ENCODE measurements at regions not wholly inside any gene's neighbourhood (a gene's known extent, or its start where the extent isn't known, plus 50 kb on each side); places are given as distances from the start of the nearest gene placed in this dataset.
A peak's percentile ranks its signal among the peaks of the same experiment; 100 is the strongest.

DNA sequence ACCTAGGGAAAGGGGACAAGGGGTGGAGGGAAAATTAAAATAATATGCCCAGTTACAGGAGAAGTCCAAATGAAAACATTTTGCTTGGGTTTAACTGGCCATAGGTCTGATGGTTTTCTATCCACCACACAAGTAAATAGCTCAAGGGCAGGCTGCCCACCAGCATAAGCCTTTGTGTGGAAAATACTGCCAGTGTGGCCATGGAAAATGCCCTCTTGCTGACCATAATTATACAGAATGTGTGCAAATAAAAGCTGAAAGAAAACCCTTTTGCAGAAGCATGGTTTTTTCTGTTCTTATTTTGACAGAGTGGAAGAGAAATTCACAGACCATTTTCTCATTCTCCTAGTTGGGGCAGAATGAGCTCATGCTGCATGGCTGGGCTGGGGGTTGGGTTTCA is 111.3 kb upstream of the SIX2 start:
- Histone ChIP-seq H3K36me3 (ENCODE audit: control insufficient read depth in 2 of 2, insufficient read depth in 1 of 2, low read length in 2 of 2) (no peaks in the 10 kb centered on the region), H3K4me3 (ENCODE audit: low read depth, low read length) (no peak overlapping the region), H3K27ac (ENCODE audit: extremely low read depth, low read depth, low read length) (no peak overlapping the region), H3K4me1 (ENCODE audit: control insufficient read depth, insufficient read depth, low read length) (peaks cover 20% of the 10 kb centered on the region), H3K9me3 (ENCODE audit: control insufficient read depth, insufficient read depth, low read depth, low read length) (no peaks in the 10 kb centered on the region)
- CTCF ChIA-PET: no interaction called here
- TF ChIP-seq, protein P1, sequence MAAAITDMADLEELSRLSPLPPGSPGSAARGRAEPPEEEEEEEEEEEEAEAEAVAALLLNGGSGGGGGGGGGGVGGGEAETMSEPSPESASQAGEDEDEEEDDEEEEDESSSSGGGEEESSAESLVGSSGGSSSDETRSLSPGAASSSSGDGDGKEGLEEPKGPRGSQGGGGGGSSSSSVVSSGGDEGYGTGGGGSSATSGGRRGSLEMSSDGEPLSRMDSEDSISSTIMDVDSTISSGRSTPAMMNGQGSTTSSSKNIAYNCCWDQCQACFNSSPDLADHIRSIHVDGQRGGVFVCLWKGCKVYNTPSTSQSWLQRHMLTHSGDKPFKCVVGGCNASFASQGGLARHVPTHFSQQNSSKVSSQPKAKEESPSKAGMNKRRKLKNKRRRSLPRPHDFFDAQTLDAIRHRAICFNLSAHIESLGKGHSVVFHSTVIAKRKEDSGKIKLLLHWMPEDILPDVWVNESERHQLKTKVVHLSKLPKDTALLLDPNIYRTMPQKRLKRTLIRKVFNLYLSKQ (tag by site-specific recombination; IDR thresholded peaks at IDR 0.05; ENCODE audit: borderline replicate concordance): no peak
- POLR2A ChIA-PET: interaction anchor here (0.5 to 1.3 kb wide), 3 partner anchors 8 to 18 kb away, joined by 3 to 4 read pairs (median 3); no protein-coding TSS in a partner anchor

DNA sequence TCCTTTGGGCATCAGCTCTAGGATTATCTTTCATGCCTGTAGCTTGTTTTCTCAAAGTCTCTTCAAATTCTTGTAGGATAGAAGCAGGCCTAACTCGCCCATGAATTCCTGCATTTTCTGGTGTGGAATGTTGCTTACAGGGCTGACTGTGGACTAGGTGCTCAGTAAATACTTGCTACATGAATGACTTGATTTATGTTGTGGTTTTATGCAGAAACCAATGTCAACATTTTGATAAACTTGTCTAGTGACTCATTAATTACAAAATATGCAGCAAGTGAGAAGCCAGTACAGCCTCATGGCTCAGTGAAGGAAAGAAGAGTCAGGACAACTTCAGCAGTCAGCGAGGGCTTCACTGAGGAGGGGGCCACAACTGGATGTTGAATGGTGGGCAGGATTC is 110.6 kb upstream of the SIX2 start:
- POLR2A ChIA-PET: interaction anchor here (1.0 to 1.3 kb wide), 2 partner anchors 9 to 10 kb away, joined by 3 read pairs; no protein-coding TSS in a partner anchor
- Histone ChIP-seq H3K27ac (ENCODE audit: extremely low read depth, low read depth, low read length) (no peak overlapping the region), H3K4me3 (ENCODE audit: low read depth, low read length) (no peak overlapping the region), H3K9me3 (ENCODE audit: control insufficient read depth, insufficient read depth, low read depth, low read length) (no peaks in the 10 kb centered on the region), H3K36me3 (ENCODE audit: control insufficient read depth in 2 of 2, insufficient read depth in 1 of 2, low read length in 2 of 2) (no peaks in the 10 kb centered on the region), H3K4me1 (ENCODE audit: control insufficient read depth, insufficient read depth, low read length) (peaks cover 20% of the 10 kb centered on the region)
- TF ChIP-seq, protein P2, sequence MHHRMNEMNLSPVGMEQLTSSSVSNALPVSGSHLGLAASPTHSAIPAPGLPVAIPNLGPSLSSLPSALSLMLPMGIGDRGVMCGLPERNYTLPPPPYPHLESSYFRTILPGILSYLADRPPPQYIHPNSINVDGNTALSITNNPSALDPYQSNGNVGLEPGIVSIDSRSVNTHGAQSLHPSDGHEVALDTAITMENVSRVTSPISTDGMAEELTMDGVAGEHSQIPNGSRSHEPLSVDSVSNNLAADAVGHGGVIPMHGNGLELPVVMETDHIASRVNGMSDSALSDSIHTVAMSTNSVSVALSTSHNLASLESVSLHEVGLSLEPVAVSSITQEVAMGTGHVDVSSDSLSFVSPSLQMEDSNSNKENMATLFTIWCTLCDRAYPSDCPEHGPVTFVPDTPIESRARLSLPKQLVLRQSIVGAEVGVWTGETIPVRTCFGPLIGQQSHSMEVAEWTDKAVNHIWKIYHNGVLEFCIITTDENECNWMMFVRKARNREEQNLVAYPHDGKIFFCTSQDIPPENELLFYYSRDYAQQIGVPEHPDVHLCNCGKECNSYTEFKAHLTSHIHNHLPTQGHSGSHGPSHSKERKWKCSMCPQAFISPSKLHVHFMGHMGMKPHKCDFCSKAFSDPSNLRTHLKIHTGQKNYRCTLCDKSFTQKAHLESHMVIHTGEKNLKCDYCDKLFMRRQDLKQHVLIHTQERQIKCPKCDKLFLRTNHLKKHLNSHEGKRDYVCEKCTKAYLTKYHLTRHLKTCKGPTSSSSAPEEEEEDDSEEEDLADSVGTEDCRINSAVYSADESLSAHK (tag by site-specific recombination; IDR thresholded peaks at IDR 0.05): no peak
- TF ChIP-seq MEIS1 (CRISPR knock-in tag; IDR thresholded peaks at IDR 0.05; ENCODE audit: borderline replicate concordance): 0 out of 2 replicates have a peak, but pooled peaks have one; percentile 34
- TF ChIP-seq ZFP69B (tag by site-specific recombination; IDR thresholded peaks at IDR 0.05): no peak
- no peak for TF ChIP-seq ZNF354C (tag by site-specific recombination; IDR thresholded peaks at IDR 0.05; ENCODE audit: borderline replicate concordance, low read depth)
- 0 out of 2 replicates have a peak, but pooled peaks have one; percentile 9 for TF ChIP-seq GLIS1 (tag by site-specific recombination; IDR thresholded peaks at IDR 0.05)
- 0 out of 2 replicates have a peak, but pooled peaks have one; percentile 21 for TF ChIP-seq ZNF600 (tag by site-specific recombination; IDR thresholded peaks at IDR 0.05)
- TF ChIP-seq ZNF629 (tag by site-specific recombination; IDR thresholded peaks at IDR 0.05): peak; percentile 31; the same call in 1 of the 2 replicates
- CTCF ChIA-PET: interaction anchor here (0.7 to 1.0 kb wide), 2 partner anchors 8 to 14 kb away, joined by 3 read pairs; no protein-coding TSS in a partner anchor

DNA sequence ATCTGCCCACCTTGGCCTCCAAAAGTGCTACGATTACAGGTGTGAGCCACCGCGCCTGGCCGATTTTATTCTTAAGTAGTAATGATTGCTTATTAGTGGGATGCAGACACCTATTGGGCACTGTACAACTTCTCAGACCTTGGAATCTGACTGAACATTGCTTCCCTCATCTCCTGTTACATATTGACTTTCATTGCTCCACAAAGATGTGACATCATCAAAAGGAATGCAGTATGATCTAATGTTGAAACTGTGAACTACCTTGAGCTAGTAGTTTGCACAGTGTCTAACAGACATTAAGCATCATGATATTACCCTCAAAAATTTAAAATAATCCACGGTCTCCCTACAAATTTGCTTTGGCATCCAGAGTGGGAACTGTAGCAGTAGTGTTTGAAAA is 109.8 kb upstream of the SIX2 start:
- no peak overlapping the region for H3K4me3 ChIP-seq (ENCODE audit: low read depth, low read length)
- CTCF ChIA-PET: interaction anchor here (0.6 to 1.0 kb wide), 3 partner anchors 9 to 53 kb away, joined by 3 read pairs; no protein-coding TSS in a partner anchor
- peaks cover 20% of the 10 kb centered on the region for H3K4me1 ChIP-seq (ENCODE audit: control insufficient read depth, insufficient read depth, low read length)
- no peaks in the 10 kb centered on the region for H3K9me3 ChIP-seq (ENCODE audit: control insufficient read depth, insufficient read depth, low read depth, low read length)
- no peaks in the 10 kb centered on the region for H3K36me3 ChIP-seq (ENCODE audit: control insufficient read depth in 2 of 2, insufficient read depth in 1 of 2, low read length in 2 of 2)
- H3K27ac ChIP-seq (ENCODE audit: extremely low read depth, low read depth, low read length): no peak overlapping the region
- POLR2A ChIA-PET: interaction anchor here (1.0 kb wide), 1 partner anchor 9 kb away, joined by 4 read pairs; no protein-coding TSS in a partner anchor
- TF ChIP-seq ZXDB (tag by site-specific recombination; IDR thresholded peaks at IDR 0.05) (no peak), ZNF660 (tag by site-specific recombination; IDR thresholded peaks at IDR 0.05) (0 out of 2 replicates have a peak, but pooled peaks have one; percentile 30), ZSCAN16 (tag by site-specific recombination; IDR thresholded peaks at IDR 0.05) (no peak), ZNF239 (tag by site-specific recombination; IDR thresholded peaks at IDR 0.05) (no peak), ZBTB17 (tag by site-specific recombination; IDR thresholded peaks at IDR 0.05) (peak; percentile 52), ZNF354C (tag by site-specific recombination; IDR thresholded peaks at IDR 0.05; ENCODE audit: borderline replicate concordance, low read depth) (no peak), ZNF366 (tag by site-specific recombination; conservative IDR thresholded peaks at IDR 0.05) (peak; percentile 53; the same call in 1 of the 2 replicates), HOXC10 (CRISPR knock-in tag; IDR thresholded peaks at IDR 0.05) (no peak), ZNF211 (tag by site-specific recombination; IDR thresholded peaks at IDR 0.05; ENCODE audit: low read depth) (no peak), TCF7L2 (IDR thresholded peaks at IDR 0.05; ENCODE audit: borderline replicate concordance, low read depth, low read length) (no peak), ZNF600 (tag by site-specific recombination; IDR thresholded peaks at IDR 0.05) (peak; percentile 34; the same call in 1 of the 2 replicates), ZFHX2 (tag by site-specific recombination; conservative IDR thresholded peaks at IDR 0.05) (no peak), ZNF16 (tag by site-specific recombination; IDR thresholded peaks at IDR 0.05; ENCODE audit: low read depth) (no peak)
- TF ChIP-seq, protein P3, sequence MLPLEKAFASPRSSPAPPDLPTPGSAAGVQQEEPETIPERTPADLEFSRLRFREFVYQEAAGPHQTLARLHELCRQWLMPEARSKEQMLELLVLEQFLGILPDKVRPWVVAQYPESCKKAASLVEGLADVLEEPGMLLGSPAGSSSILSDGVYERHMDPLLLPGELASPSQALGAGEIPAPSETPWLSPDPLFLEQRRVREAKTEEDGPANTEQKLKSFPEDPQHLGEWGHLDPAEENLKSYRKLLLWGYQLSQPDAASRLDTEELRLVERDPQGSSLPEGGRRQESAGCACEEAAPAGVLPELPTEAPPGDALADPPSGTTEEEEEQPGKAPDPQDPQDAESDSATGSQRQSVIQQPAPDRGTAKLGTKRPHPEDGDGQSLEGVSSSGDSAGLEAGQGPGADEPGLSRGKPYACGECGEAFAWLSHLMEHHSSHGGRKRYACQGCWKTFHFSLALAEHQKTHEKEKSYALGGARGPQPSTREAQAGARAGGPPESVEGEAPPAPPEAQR (tag by site-specific recombination; IDR thresholded peaks at IDR 0.05): no peak
- TF ChIP-seq, protein P4, sequence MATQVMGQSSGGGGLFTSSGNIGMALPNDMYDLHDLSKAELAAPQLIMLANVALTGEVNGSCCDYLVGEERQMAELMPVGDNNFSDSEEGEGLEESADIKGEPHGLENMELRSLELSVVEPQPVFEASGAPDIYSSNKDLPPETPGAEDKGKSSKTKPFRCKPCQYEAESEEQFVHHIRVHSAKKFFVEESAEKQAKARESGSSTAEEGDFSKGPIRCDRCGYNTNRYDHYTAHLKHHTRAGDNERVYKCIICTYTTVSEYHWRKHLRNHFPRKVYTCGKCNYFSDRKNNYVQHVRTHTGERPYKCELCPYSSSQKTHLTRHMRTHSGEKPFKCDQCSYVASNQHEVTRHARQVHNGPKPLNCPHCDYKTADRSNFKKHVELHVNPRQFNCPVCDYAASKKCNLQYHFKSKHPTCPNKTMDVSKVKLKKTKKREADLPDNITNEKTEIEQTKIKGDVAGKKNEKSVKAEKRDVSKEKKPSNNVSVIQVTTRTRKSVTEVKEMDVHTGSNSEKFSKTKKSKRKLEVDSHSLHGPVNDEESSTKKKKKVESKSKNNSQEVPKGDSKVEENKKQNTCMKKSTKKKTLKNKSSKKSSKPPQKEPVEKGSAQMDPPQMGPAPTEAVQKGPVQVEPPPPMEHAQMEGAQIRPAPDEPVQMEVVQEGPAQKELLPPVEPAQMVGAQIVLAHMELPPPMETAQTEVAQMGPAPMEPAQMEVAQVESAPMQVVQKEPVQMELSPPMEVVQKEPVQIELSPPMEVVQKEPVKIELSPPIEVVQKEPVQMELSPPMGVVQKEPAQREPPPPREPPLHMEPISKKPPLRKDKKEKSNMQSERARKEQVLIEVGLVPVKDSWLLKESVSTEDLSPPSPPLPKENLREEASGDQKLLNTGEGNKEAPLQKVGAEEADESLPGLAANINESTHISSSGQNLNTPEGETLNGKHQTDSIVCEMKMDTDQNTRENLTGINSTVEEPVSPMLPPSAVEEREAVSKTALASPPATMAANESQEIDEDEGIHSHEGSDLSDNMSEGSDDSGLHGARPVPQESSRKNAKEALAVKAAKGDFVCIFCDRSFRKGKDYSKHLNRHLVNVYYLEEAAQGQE (tag by site-specific recombination; IDR thresholded peaks at IDR 0.05): no peak
